ENCODE measurements at regions not wholly inside any gene's neighbourhood (a gene's known extent, or its start where the extent isn't known, plus 50 kb on each side); places are given as distances from the start of the nearest gene placed in this dataset.

DNA sequence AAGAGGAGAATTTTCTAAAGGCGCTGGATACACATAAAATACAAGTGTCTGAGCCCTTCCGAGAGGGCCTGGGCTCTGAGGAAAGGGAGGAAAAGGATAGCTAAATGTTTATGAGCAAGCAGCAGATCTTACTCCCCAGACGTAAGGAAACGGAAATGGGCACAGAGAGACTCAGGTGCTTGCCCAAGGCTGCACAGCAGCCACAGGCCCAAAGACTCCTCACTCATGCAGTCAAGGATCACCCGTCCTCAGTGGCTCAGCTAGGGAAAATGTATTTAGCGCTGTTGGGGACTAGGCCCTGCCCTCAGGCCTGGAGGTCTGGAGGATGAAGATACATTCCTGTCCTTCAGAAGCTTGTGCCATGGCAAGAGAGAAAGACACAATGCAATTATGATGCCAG lies 107.2 kb upstream of the SYT13 start:
- H3K9me3 Mint-ChIP-seq, result no peaks in the 10 kb centered on the region
- no peaks in the 10 kb centered on the region for H3K27me3 Mint-ChIP-seq (ENCODE audit: low read depth)
- DNase-seq (ENCODE audit: low spot score) (no peak), ATAC-seq (no peak)
- ChIA-PET POLR2A (no interaction called here), CTCF (interaction anchor here (1.3 to 2.8 kb wide), 2 partner anchors 22 to 262 kb away, joined by 3 to 13 read pairs; no protein-coding TSS in a partner anchor)
- peaks cover 11% of the 10 kb centered on the region for H3K4me1 Mint-ChIP-seq
- H3K4me3 Mint-ChIP-seq, result no peak overlapping the region
- no peak overlapping the region for H3K27ac Mint-ChIP-seq
- TF ChIP-seq NFATC4 (CRISPR knock-in tag; IDR thresholded peaks at IDR 0.05) (no peak), FOXK1 (CRISPR knock-in tag; IDR thresholded peaks at IDR 0.05) (no peak), TEAD1 (CRISPR knock-in tag; IDR thresholded peaks at IDR 0.05) (no peak), OVOL2 (CRISPR knock-in tag; IDR thresholded peaks at IDR 0.05; ENCODE audit: borderline replicate concordance) (no peak), TCF7 (CRISPR knock-in tag; IDR thresholded peaks at IDR 0.05; ENCODE audit: low read depth) (no peak), ZNF423 (CRISPR knock-in tag; IDR thresholded peaks at IDR 0.05) (no peak), GRHL2 (CRISPR knock-in tag; IDR thresholded peaks at IDR 0.05; ENCODE audit: insufficient replicate concordance, severe bottlenecking) (no peak), HMGA2 (CRISPR knock-in tag; IDR thresholded peaks at IDR 0.05) (no peak), MYBL2 (CRISPR knock-in tag; IDR thresholded peaks at IDR 0.05) (no peak), ZNF671 (CRISPR knock-in tag; IDR thresholded peaks at IDR 0.05) (no peak), IRF2 (CRISPR knock-in tag; IDR thresholded peaks at IDR 0.05; ENCODE audit: borderline replicate concordance, low read depth) (no peak)
- TF ChIP-seq, protein P1, sequence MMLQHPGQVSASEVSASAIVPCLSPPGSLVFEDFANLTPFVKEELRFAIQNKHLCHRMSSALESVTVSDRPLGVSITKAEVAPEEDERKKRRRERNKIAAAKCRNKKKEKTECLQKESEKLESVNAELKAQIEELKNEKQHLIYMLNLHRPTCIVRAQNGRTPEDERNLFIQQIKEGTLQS (CRISPR knock-in tag; conservative IDR thresholded peaks at IDR 0.05), result no peak
- TF ChIP-seq, protein P2, sequence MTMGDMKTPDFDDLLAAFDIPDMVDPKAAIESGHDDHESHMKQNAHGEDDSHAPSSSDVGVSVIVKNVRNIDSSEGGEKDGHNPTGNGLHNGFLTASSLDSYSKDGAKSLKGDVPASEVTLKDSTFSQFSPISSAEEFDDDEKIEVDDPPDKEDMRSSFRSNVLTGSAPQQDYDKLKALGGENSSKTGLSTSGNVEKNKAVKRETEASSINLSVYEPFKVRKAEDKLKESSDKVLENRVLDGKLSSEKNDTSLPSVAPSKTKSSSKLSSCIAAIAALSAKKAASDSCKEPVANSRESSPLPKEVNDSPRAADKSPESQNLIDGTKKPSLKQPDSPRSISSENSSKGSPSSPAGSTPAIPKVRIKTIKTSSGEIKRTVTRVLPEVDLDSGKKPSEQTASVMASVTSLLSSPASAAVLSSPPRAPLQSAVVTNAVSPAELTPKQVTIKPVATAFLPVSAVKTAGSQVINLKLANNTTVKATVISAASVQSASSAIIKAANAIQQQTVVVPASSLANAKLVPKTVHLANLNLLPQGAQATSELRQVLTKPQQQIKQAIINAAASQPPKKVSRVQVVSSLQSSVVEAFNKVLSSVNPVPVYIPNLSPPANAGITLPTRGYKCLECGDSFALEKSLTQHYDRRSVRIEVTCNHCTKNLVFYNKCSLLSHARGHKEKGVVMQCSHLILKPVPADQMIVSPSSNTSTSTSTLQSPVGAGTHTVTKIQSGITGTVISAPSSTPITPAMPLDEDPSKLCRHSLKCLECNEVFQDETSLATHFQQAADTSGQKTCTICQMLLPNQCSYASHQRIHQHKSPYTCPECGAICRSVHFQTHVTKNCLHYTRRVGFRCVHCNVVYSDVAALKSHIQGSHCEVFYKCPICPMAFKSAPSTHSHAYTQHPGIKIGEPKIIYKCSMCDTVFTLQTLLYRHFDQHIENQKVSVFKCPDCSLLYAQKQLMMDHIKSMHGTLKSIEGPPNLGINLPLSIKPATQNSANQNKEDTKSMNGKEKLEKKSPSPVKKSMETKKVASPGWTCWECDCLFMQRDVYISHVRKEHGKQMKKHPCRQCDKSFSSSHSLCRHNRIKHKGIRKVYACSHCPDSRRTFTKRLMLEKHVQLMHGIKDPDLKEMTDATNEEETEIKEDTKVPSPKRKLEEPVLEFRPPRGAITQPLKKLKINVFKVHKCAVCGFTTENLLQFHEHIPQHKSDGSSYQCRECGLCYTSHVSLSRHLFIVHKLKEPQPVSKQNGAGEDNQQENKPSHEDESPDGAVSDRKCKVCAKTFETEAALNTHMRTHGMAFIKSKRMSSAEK (CRISPR knock-in tag; IDR thresholded peaks at IDR 0.05; ENCODE audit: borderline replicate concordance), result no peak
- TF ChIP-seq, protein P3, sequence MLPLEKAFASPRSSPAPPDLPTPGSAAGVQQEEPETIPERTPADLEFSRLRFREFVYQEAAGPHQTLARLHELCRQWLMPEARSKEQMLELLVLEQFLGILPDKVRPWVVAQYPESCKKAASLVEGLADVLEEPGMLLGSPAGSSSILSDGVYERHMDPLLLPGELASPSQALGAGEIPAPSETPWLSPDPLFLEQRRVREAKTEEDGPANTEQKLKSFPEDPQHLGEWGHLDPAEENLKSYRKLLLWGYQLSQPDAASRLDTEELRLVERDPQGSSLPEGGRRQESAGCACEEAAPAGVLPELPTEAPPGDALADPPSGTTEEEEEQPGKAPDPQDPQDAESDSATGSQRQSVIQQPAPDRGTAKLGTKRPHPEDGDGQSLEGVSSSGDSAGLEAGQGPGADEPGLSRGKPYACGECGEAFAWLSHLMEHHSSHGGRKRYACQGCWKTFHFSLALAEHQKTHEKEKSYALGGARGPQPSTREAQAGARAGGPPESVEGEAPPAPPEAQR (CRISPR knock-in tag; IDR thresholded peaks at IDR 0.05), result no peak
- TF ChIP-seq, protein P4, sequence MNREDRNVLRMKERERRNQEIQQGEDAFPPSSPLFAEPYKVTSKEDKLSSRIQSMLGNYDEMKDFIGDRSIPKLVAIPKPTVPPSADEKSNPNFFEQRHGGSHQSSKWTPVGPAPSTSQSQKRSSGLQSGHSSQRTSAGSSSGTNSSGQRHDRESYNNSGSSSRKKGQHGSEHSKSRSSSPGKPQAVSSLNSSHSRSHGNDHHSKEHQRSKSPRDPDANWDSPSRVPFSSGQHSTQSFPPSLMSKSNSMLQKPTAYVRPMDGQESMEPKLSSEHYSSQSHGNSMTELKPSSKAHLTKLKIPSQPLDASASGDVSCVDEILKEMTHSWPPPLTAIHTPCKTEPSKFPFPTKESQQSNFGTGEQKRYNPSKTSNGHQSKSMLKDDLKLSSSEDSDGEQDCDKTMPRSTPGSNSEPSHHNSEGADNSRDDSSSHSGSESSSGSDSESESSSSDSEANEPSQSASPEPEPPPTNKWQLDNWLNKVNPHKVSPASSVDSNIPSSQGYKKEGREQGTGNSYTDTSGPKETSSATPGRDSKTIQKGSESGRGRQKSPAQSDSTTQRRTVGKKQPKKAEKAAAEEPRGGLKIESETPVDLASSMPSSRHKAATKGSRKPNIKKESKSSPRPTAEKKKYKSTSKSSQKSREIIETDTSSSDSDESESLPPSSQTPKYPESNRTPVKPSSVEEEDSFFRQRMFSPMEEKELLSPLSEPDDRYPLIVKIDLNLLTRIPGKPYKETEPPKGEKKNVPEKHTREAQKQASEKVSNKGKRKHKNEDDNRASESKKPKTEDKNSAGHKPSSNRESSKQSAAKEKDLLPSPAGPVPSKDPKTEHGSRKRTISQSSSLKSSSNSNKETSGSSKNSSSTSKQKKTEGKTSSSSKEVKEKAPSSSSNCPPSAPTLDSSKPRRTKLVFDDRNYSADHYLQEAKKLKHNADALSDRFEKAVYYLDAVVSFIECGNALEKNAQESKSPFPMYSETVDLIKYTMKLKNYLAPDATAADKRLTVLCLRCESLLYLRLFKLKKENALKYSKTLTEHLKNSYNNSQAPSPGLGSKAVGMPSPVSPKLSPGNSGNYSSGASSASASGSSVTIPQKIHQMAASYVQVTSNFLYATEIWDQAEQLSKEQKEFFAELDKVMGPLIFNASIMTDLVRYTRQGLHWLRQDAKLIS (CRISPR knock-in tag; IDR thresholded peaks at IDR 0.05; ENCODE audit: borderline replicate concordance), result no peak
- TF ChIP-seq, protein P5, sequence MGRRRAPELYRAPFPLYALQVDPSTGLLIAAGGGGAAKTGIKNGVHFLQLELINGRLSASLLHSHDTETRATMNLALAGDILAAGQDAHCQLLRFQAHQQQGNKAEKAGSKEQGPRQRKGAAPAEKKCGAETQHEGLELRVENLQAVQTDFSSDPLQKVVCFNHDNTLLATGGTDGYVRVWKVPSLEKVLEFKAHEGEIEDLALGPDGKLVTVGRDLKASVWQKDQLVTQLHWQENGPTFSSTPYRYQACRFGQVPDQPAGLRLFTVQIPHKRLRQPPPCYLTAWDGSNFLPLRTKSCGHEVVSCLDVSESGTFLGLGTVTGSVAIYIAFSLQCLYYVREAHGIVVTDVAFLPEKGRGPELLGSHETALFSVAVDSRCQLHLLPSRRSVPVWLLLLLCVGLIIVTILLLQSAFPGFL (CRISPR knock-in tag; IDR thresholded peaks at IDR 0.05; ENCODE audit: borderline replicate concordance), result no peak
- TF ChIP-seq, protein P6, sequence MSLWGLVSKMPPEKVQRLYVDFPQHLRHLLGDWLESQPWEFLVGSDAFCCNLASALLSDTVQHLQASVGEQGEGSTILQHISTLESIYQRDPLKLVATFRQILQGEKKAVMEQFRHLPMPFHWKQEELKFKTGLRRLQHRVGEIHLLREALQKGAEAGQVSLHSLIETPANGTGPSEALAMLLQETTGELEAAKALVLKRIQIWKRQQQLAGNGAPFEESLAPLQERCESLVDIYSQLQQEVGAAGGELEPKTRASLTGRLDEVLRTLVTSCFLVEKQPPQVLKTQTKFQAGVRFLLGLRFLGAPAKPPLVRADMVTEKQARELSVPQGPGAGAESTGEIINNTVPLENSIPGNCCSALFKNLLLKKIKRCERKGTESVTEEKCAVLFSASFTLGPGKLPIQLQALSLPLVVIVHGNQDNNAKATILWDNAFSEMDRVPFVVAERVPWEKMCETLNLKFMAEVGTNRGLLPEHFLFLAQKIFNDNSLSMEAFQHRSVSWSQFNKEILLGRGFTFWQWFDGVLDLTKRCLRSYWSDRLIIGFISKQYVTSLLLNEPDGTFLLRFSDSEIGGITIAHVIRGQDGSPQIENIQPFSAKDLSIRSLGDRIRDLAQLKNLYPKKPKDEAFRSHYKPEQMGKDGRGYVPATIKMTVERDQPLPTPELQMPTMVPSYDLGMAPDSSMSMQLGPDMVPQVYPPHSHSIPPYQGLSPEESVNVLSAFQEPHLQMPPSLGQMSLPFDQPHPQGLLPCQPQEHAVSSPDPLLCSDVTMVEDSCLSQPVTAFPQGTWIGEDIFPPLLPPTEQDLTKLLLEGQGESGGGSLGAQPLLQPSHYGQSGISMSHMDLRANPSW (CRISPR knock-in tag; conservative IDR thresholded peaks at IDR 0.05; ENCODE audit: low read depth), result no peak
- H3K36me3 Mint-ChIP-seq, result no peaks in the 10 kb centered on the region
